Upper lobe of left lung (tissue), 6 donors: ENCODE measurements at regions not wholly inside any gene's neighbourhood (a gene's known extent, or its start where the extent isn't known, plus 50 kb on each side); places are given as distances from the start of the nearest gene placed in this dataset.

Source experiments
- ATAC-seq, 2 donors: fragments of 200-7000 bp; cut with Tn5 transposase; one replicate each; pipeline ENCODE4 v1.9.1; 2022; ENCODE audit warnings: mild to moderate bottlenecking in 2 of 2, moderate library complexity in 2 of 2; ENCODE audit not compliant: low FRiP score in 2 of 2
- DNase-seq, 2 donors: peaks; one replicate each; pipeline ENCODE4 v3.0.0-alpha.2; 2019 to 2020
- H3K27ac ChIP-seq, 4 donors: fragments of 200-600 bp; sonication (generic); one replicate each; pipeline ENCODE4 v1.5.1; 2016 to 2019
- H3K27me3 ChIP-seq, 4 donors: fragments of 200-600 bp; sonication (generic); one replicate each; pipeline ENCODE4 v1.5.1; 2017 to 2019
- H3K36me3 ChIP-seq, 4 donors: fragments of 200-600 bp; sonication (generic); one replicate each; pipeline ENCODE4 v1.5.1; 2016 to 2019
- H3K4me1 ChIP-seq, 4 donors: fragments of 200-600 bp; sonication (generic); one replicate each; pipeline ENCODE4 v1.5.1; 2018 to 2019
- H3K4me3 ChIP-seq, 4 donors: fragments of 200-600 bp; sonication (generic); one replicate each; pipeline ENCODE4 v1.5.1; 2017 to 2019; ENCODE audit warnings: mild to moderate bottlenecking in 2 of 4, moderate library complexity in 1 of 4
- H3K9me3 ChIP-seq, 4 donors: fragments of 200-600 bp; sonication (generic); one replicate each; pipeline ENCODE4 v1.5.1; 2018 to 2019
- CTCF ChIP-seq, 6 experiments: fragments of 450-650 bp in 4 of 6; fragments of 200-600 bp in 2 of 6; sonication (generic) in 2 of 6; IDR thresholded peaks; one replicate each; pipeline ENCODE4 v1.5.1; 2016 to 2019; ENCODE audit warnings: antibody characterized with exemption in 6 of 6
- EP300 ChIP-seq, 4 donors: sonication (generic); formaldehyde crosslinking; IDR thresholded peaks; one replicate each; pipeline ENCODE4 v1.5.1; 2017; ENCODE audit warnings: antibody characterized with exemption in 4 of 4, control low read depth in 2 of 4
- POLR2A ChIP-seq, 4 donors: fragments of 450-650 bp; IDR thresholded peaks; one replicate each; pipeline ENCODE4 v1.5.1; 2016 to 2017; ENCODE audit warnings: antibody characterized with exemption in 4 of 4, mild to moderate bottlenecking in 2 of 4
- POLR2AphosphoS5 ChIP-seq, 2 donors: sonication (generic); formaldehyde crosslinking; IDR thresholded peaks; one replicate each; pipeline ENCODE4 v1.5.1; 2017; ENCODE audit warnings: antibody characterized with exemption in 2 of 2
- WGBS, 2 donors: methylation state at CpG; one replicate each; pipeline ENCODE4 v1.1.5; 2017 to 2018; 5-methylcytosine and 5-hydroxymethylcytosine counted together
- donor health status: DM: no; HTN: no; CAD: no; lungs with moderate emphysema.
- donor health status: DM: no; HTN: yes; CAD: no; lungs with severe emphysema.

DNA sequence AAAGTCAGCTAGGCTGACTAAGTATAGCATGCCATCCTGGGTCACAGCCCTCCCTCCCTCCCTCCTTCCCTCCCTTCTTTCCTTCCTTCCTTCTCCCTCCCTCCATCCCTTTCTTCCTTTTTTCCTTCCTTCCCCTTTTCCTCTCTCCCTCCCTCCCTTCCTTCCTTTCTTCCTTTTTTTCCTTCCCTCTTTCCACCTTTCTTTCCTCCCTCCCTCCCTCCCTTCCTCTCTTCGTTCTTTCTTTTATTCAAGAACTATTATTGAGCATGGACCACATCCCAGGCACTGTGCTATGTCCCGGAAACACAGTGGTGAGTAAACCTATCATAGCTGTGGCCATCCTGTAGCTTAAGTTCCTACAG lies 106.2 kb upstream of the BACH2 start:
- no peak overlapping the region for H3K4me3 ChIP-seq
- no peaks in the 10 kb centered on the region for H3K9me3 ChIP-seq
- WGBS, 2 donors, result 74 to 91% methylated on average over 2 of the region's 2 CpGs
- no peak overlapping the region for H3K27ac ChIP-seq
- H3K36me3 ChIP-seq, result no peaks in the 10 kb centered on the region
- H3K27me3 ChIP-seq, result no peaks in the 10 kb centered on the region
- DNase-seq (no peak), ATAC-seq (no peak)
- H3K4me1 ChIP-seq, result peaks cover 0 to 9% (median 1%) of the 10 kb centered on the region in 4 donors
- TF ChIP-seq EP300 (IDR thresholded peaks at IDR 0.05), result no peak
- no peak for TF ChIP-seq POLR2AphosphoS5 (IDR thresholded peaks at IDR 0.05)
- TF ChIP-seq POLR2A (IDR thresholded peaks at IDR 0.05), result no peak
- no peak for TF ChIP-seq CTCF (IDR thresholded peaks at IDR 0.05)

DNA sequence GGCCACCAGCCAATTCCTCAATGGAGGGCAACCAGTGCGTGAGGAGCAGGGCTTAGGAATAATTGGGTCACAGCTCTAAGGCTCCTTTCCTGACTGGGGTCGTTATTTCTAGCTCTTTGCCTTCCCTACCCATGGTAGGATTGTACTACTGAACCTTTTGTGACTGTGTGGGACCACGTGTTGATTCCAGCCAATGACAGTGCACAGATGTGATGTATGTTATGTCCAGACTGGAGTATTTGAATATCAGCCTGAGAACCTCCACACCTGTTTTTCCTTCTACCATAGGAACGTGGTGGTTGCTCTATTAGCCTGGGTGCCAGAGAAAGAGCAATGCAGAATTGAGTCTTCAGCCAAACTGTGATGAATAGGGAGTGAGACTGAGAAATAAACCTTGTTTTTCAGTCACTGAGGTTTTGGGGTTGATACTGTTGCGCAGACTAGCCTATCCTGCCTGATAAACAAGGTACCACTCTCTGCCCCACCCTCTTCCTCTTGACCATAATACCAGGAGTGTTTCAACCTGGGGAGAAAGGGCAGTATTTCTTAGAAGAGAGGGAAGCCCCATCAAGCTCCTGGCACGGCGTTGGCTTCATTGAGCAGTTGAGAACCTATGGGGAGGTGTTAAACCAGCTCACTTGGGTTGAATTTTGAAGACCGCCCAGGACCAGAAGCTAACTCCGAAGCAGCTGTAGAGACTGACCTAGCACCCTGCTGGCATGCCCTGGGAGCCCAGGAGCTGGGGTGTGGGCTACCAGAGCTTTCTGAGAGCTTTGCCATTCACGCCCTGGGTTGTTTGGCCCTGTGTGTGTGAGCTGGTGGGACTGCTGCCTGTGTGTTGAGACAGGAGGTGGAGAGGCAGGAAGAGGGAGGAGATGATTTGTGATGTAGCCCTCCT lies 105.5 kb upstream of the BACH2 start:
- H3K9me3 ChIP-seq, result no peaks in the 10 kb centered on the region
- no peaks in the 10 kb centered on the region for H3K36me3 ChIP-seq
- H3K4me1 ChIP-seq, result peaks cover 0 to 9% (median 1%) of the 10 kb centered on the region in 4 donors
- TF ChIP-seq EP300 (IDR thresholded peaks at IDR 0.05), result no peak
- no peak for TF ChIP-seq POLR2AphosphoS5 (IDR thresholded peaks at IDR 0.05)
- TF ChIP-seq CTCF (IDR thresholded peaks at IDR 0.05), result no peak
- TF ChIP-seq POLR2A (IDR thresholded peaks at IDR 0.05), result no peak
- H3K4me3 ChIP-seq, result no peak overlapping the region
- DNase-seq, result no peak
- no peak overlapping the region for H3K27ac ChIP-seq
- ATAC-seq, result peak in 1 of 2 donors; percentile 23
- H3K27me3 ChIP-seq, result no peaks in the 10 kb centered on the region
- WGBS, 2 donors, result 80% methylated on average over 9 to 10 of the region's 10 CpGs

GRCh38 chr6:90399970-90400369 lies 103.3 kb upstream of the BACH2 start:
- Histone ChIP-seq H3K4me3 (no peak overlapping the region), H3K27me3 (no peaks in the 10 kb centered on the region), H3K36me3 (no peaks in the 10 kb centered on the region), H3K4me1 (peaks cover 0 to 9% (median 1%) of the 10 kb centered on the region in 4 donors), H3K27ac (no peak overlapping the region), H3K9me3 (no peaks in the 10 kb centered on the region)
- TF ChIP-seq CTCF (IDR thresholded peaks at IDR 0.05) (no peak), EP300 (IDR thresholded peaks at IDR 0.05) (no peak), POLR2AphosphoS5 (IDR thresholded peaks at IDR 0.05) (no peak), POLR2A (IDR thresholded peaks at IDR 0.05) (no peak)
- WGBS, 2 donors, result 83 to 85% methylated on average over 12 of the region's 12 CpGs
- DNase-seq, result peak in 1 of 2 donors; percentile 48
- no peak for ATAC-seq

- TF ChIP-seq POLR2AphosphoS5 (IDR thresholded peaks at IDR 0.05) (no peak), EP300 (IDR thresholded peaks at IDR 0.05) (no peak), CTCF (IDR thresholded peaks at IDR 0.05) (no peak), POLR2A (IDR thresholded peaks at IDR 0.05) (no peak)
These were observed 101.5 kb upstream of the BACH2 start for GRCh38 chr6:90397929-90398674.

More at GRCh38 chr6:90397929-90398674, 101.5 kb upstream of the BACH2 start:
- no peak for DNase-seq
- Histone ChIP-seq H3K4me3 (no peak overlapping the region), H3K4me1 (peaks cover 0 to 4% (median 1%) of the 10 kb centered on the region in 4 donors), H3K27me3 (no peaks in the 10 kb centered on the region), H3K27ac (no peak overlapping the region), H3K9me3 (no peaks in the 10 kb centered on the region), H3K36me3 (no peaks in the 10 kb centered on the region)
- 49 to 50% methylated on average over 5 of the region's 5 CpGs for WGBS, 2 donors
- ATAC-seq, result no peak
